Spinal cord (tissue), 9 donors: ENCODE measurements at regions not wholly inside any gene's neighbourhood (a gene's known extent, or its start where the extent isn't known, plus 50 kb on each side); places are given as distances from the start of the nearest gene placed in this dataset.

Experiments used
- DNase-seq, 6 donors: peaks; one replicate each; pipeline versions ENCODE4 v3.0.0 to v3.0.0-alpha.2; 2013 to 2015; ENCODE audit warnings: low spot score in 6 of 6, low read depth in 4 of 6
- H3K27ac ChIP-seq: one replicate; pipeline ENCODE4 v1.5.1; 2013; ENCODE audit warnings: low read depth, low read length, control low read depth
- H3K27me3 ChIP-seq: one replicate; pipeline ENCODE4 v1.6.1; 2013; ENCODE audit warnings: low read length; ENCODE audit not compliant: control insufficient read depth, insufficient read depth
- H3K36me3 ChIP-seq: one replicate; pipeline ENCODE4 v1.6.1; 2013; ENCODE audit warnings: low read length; ENCODE audit not compliant: control insufficient read depth, insufficient read depth
- H3K4me1 ChIP-seq: one replicate; pipeline ENCODE4 v1.6.1; 2013; ENCODE audit warnings: low read length; ENCODE audit not compliant: control insufficient read depth, insufficient read depth
- H3K4me3 ChIP-seq: one replicate; pipeline ENCODE4 v1.5.1; 2013; ENCODE audit warnings: low read depth, low read length, control low read depth
- H3K9me3 ChIP-seq: one replicate; pipeline ENCODE4 v1.6.1; 2013; ENCODE audit warnings: low read length; ENCODE audit not compliant: control insufficient read depth, insufficient read depth
- WGBS: methylation state at CpG from one replicate; pipeline ENCODE4 v1.1.5; 2013; ENCODE audit warnings: missing lambda C conversion rate; ENCODE audit not compliant: insufficient coverage; 5-methylcytosine and 5-hydroxymethylcytosine counted together
- donor health status: healthy.

- no peak overlapping the region for H3K4me3 ChIP-seq
- H3K27me3 ChIP-seq = no peaks in the 10 kb centered on the region
- no peaks in the 10 kb centered on the region for H3K4me1 ChIP-seq
- H3K9me3 ChIP-seq = no peaks in the 10 kb centered on the region
- H3K36me3 ChIP-seq = no peaks in the 10 kb centered on the region
- H3K27ac ChIP-seq = no peak overlapping the region
- no peak for DNase-seq
Measured at GRCh38 chr6:169046021-169046420, 207.6 kb downstream of the THBS2 start.

GRCh38 chr6:169045486-169045885, 208.2 kb downstream of the THBS2 start:
- Histone ChIP-seq H3K4me3 (no peak overlapping the region), H3K27ac (no peak overlapping the region), H3K9me3 (no peaks in the 10 kb centered on the region), H3K27me3 (no peaks in the 10 kb centered on the region), H3K4me1 (no peaks in the 10 kb centered on the region), H3K36me3 (no peaks in the 10 kb centered on the region)
- WGBS = 52% methylated on average over 5 of the region's 5 CpGs
- DNase-seq = peak in 1 of 6 donors; percentile 78

- WGBS = 79% methylated on average over 8 of the region's 14 CpGs
- H3K4me3 ChIP-seq = no peak overlapping the region
- H3K27me3 ChIP-seq = no peaks in the 10 kb centered on the region
- DNase-seq = peak in 1 of 6 donors; percentile 48
- peak overlapping the region; percentile 33 for H3K27ac ChIP-seq
- no peaks in the 10 kb centered on the region for H3K4me1 ChIP-seq
- H3K9me3 ChIP-seq = no peaks in the 10 kb centered on the region
- H3K36me3 ChIP-seq = no peaks in the 10 kb centered on the region
Measured at GRCh38 chr6:169044381-169045230, 209.0 kb downstream of the THBS2 start.

GRCh38 chr6:169042061-169042460, 211.6 kb downstream of the THBS2 start:
- Histone ChIP-seq H3K27ac (no peak overlapping the region), H3K4me3 (no peak overlapping the region), H3K4me1 (no peaks in the 10 kb centered on the region), H3K36me3 (no peaks in the 10 kb centered on the region), H3K9me3 (peaks cover 3% of the 10 kb centered on the region), H3K27me3 (no peaks in the 10 kb centered on the region)
- no CpG with 5 or more reads among the region's 5 CpGs for WGBS
- no peak for DNase-seq

- no peaks in the 10 kb centered on the region for H3K27me3 ChIP-seq
- H3K27ac ChIP-seq = no peak overlapping the region
- no peaks in the 10 kb centered on the region for H3K4me1 ChIP-seq
- H3K4me3 ChIP-seq = no peak overlapping the region
- peaks cover 3% of the 10 kb centered on the region for H3K9me3 ChIP-seq
- no peak for DNase-seq
- WGBS = 97% methylated on average over 7 of the region's 9 CpGs
- no peaks in the 10 kb centered on the region for H3K36me3 ChIP-seq
Measured at GRCh38 chr6:169041078-169041477, 212.6 kb downstream of the THBS2 start.

GRCh38 chr6:169038691-169039090, 215.0 kb downstream of the THBS2 start:
- no CpG with 5 or more reads among the region's 1 CpG for WGBS
- Histone ChIP-seq H3K36me3 (no peaks in the 10 kb centered on the region), H3K27me3 (no peaks in the 10 kb centered on the region), H3K27ac (no peak overlapping the region), H3K4me3 (no peak overlapping the region), H3K9me3 (peaks cover 3% of the 10 kb centered on the region), H3K4me1 (peaks cover 4% of the 10 kb centered on the region)
- no peak for DNase-seq

- Histone ChIP-seq H3K9me3 (peaks cover 3% of the 10 kb centered on the region), H3K27me3 (no peaks in the 10 kb centered on the region), H3K36me3 (no peaks in the 10 kb centered on the region), H3K4me1 (peaks cover 4% of the 10 kb centered on the region), H3K4me3 (no peak overlapping the region), H3K27ac (peak overlapping the region; percentile 7)
- peak in 3 of 6 donors; percentile 29 to 84 (median 56) for DNase-seq
- WGBS = 64% methylated on average over 8 of the region's 8 CpGs
Measured at GRCh38 chr6:169035385-169036240, 218.0 kb downstream of the THBS2 start.

GRCh38 chr6:169034516-169035167, 219.0 kb downstream of the THBS2 start:
- peaks cover 4% of the 10 kb centered on the region for H3K4me1 ChIP-seq
- WGBS = 87% methylated on average over 12 of the region's 13 CpGs
- H3K9me3 ChIP-seq = peaks cover 3% of the 10 kb centered on the region
- H3K4me3 ChIP-seq = no peak overlapping the region
- no peaks in the 10 kb centered on the region for H3K36me3 ChIP-seq
- no peaks in the 10 kb centered on the region for H3K27me3 ChIP-seq
- no peak for DNase-seq
- H3K27ac ChIP-seq = peak overlapping the region; percentile 7

- WGBS = no CpG with 5 or more reads among the region's 4 CpGs
- H3K27ac ChIP-seq = no peak overlapping the region
- H3K4me3 ChIP-seq = no peak overlapping the region
- no peaks in the 10 kb centered on the region for H3K9me3 ChIP-seq
- H3K36me3 ChIP-seq = no peaks in the 10 kb centered on the region
- H3K27me3 ChIP-seq = no peaks in the 10 kb centered on the region
- H3K4me1 ChIP-seq = peaks cover 4% of the 10 kb centered on the region
- no peak for DNase-seq
Measured at GRCh38 chr6:169029861-169030260, 223.8 kb downstream of the THBS2 start.
